ENCODE measurements at regions not wholly inside any gene's neighbourhood (a gene's known extent, or its start where the extent isn't known, plus 50 kb on each side); places are given as distances from the start of the nearest gene placed in this dataset.

DNA sequence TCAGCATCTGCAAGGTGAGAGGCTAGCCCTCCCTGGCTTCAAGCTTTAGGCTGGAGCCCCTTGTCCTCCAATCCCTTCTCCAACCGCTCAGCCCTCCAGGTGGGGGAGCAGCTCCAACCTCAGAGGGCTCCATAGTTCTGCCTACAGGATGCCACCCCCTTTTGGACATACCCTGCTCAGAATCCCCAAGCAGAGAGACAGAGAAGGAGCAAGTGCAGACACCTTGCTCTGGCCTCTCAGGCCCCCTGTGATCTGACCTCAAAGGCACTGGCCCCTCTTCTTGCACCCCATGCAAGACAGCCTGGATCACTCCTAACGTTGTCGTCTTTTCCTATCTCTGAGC is 101.6 kb downstream of the C5orf15 start:
- BruUV-seq (replicated peaks): no TSS peak
- ChIA-PET POLR2A (no interaction called here), CTCF (no interaction called here)
- Histone ChIP-seq H3K27me3 (ENCODE audit: control insufficient read depth, insufficient read depth, low read length) (0 out of 2 replicates have a peak, but pooled peaks cover 1% of the 10 kb centered on the region), H3K27ac (ENCODE audit: low read length) (no peak overlapping the region), H3K36me3 (ENCODE audit: control insufficient read depth, insufficient read depth, low read length) (no peaks in the 10 kb centered on the region), H3K4me1 (ENCODE audit: control insufficient read depth, insufficient read depth, low read length) (peaks cover 6% of the 10 kb centered on the region; the same call in 1 of the 2 replicates), H3K4me3 (ENCODE audit: low read depth in 2 of 2, low read length in 2 of 2) (no peak overlapping the region), H3K9me3 (ENCODE audit: control insufficient read depth, insufficient read depth, low read depth, low read length) (no peaks in the 10 kb centered on the region)
- TF ChIP-seq TCF7L2 (IDR thresholded peaks at IDR 0.05; ENCODE audit: low read depth, low read length) (no peak), POLR2AphosphoS5 (IDR thresholded peaks at IDR 0.05; ENCODE audit: low read depth, low read length) (no peak), REST (IDR thresholded peaks at IDR 0.05; ENCODE audit: insufficient read depth in 1 of 2, low read depth in 2 of 2, low read length in 1 of 2) (no peak), SIN3A (IDR thresholded peaks at IDR 0.05; ENCODE audit: borderline replicate concordance, insufficient read depth, low read depth, low read length) (no peak)
- TF ChIP-seq, protein P1, sequence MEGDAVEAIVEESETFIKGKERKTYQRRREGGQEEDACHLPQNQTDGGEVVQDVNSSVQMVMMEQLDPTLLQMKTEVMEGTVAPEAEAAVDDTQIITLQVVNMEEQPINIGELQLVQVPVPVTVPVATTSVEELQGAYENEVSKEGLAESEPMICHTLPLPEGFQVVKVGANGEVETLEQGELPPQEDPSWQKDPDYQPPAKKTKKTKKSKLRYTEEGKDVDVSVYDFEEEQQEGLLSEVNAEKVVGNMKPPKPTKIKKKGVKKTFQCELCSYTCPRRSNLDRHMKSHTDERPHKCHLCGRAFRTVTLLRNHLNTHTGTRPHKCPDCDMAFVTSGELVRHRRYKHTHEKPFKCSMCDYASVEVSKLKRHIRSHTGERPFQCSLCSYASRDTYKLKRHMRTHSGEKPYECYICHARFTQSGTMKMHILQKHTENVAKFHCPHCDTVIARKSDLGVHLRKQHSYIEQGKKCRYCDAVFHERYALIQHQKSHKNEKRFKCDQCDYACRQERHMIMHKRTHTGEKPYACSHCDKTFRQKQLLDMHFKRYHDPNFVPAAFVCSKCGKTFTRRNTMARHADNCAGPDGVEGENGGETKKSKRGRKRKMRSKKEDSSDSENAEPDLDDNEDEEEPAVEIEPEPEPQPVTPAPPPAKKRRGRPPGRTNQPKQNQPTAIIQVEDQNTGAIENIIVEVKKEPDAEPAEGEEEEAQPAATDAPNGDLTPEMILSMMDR (IDR thresholded peaks at IDR 0.05): no peak
- in situ Hi-C loops (cut with HindIII; ENCODE audit: low pct_unique_long_range_greater_than_20kb, low sequenced_read_pairs) (no loop called here), intact Hi-C loops (cut with micrococcal nuclease; ENCODE audit: unreplicated experiment) (loop anchor here (5.0 kb wide), 1 partner anchor 445 kb away; no protein-coding TSS in a partner anchor)
- DNase-seq (ENCODE audit: low read depth, low spot score): no peak
- ATAC-seq: no peak

DNA sequence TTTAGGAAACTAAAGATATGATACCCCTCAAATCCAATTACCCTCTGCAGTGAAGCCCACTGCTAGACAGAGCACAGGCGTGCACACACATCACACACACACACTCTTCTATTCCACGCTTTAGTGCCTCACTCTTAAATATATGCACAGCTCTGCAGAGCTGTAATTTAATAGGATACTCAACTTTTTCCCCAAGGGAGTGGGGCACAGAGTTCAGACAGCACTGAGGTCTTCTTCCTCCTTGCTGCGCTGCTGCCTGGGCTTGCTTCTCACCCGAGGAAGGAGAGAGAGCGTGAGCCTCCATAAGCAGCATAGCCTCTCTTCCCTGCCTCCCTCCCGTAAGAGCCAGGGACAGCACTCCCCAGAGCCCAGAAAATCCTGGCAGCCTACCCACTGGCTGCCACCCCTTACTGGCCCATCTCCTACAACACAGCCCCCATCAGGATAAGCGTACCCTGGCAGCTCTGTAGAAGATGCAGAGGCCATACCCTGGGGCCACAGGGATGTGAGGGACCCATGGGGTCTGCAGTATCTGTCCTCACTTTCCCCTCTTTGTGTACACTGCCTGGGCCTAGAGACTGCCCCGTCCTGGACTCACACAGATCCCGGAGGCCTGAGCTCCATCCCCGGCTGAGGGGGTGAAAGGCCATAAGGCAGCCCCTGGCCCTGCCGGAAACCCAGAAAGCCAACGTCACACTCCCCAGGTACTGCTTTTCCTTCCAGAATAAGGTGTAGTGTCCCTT is 102.1 kb downstream of the C5orf15 start:
- no peak for TF ChIP-seq REST (IDR thresholded peaks at IDR 0.05; ENCODE audit: insufficient read depth in 1 of 2, low read depth in 2 of 2, low read length in 1 of 2)
- TF ChIP-seq TCF7L2 (IDR thresholded peaks at IDR 0.05; ENCODE audit: low read depth, low read length): no peak
- TF ChIP-seq, protein P1 (IDR thresholded peaks at IDR 0.05): no peak
- no peak for TF ChIP-seq SIN3A (IDR thresholded peaks at IDR 0.05; ENCODE audit: borderline replicate concordance, insufficient read depth, low read depth, low read length)
- TF ChIP-seq POLR2AphosphoS5 (IDR thresholded peaks at IDR 0.05; ENCODE audit: low read depth, low read length): no peak
- ATAC-seq: no peak
- no TSS peak for BruUV-seq (replicated peaks)
- ChIA-PET CTCF (no interaction called here), POLR2A (no interaction called here)
- Histone ChIP-seq H3K27me3 (ENCODE audit: control insufficient read depth, insufficient read depth, low read length) (no peaks in the 10 kb centered on the region), H3K36me3 (ENCODE audit: control insufficient read depth, insufficient read depth, low read length) (no peaks in the 10 kb centered on the region), H3K27ac (ENCODE audit: low read length) (no peak overlapping the region), H3K9me3 (ENCODE audit: control insufficient read depth, insufficient read depth, low read depth, low read length) (no peaks in the 10 kb centered on the region), H3K4me1 (ENCODE audit: control insufficient read depth, insufficient read depth, low read length) (peaks cover 6% of the 10 kb centered on the region; the same call in 1 of the 2 replicates), H3K4me3 (ENCODE audit: low read depth in 2 of 2, low read length in 2 of 2) (no peak overlapping the region)
- intact Hi-C loops (cut with micrococcal nuclease; ENCODE audit: unreplicated experiment) (loop anchor here (5.0 kb wide), 1 partner anchor 444 kb away; no protein-coding TSS in a partner anchor), in situ Hi-C loops (cut with HindIII; ENCODE audit: low pct_unique_long_range_greater_than_20kb, low sequenced_read_pairs) (no loop called here)
- DNase-seq (ENCODE audit: low read depth, low spot score): no peak

Data from Panc1 (cell line).